ENCODE measurements at regions not wholly inside any gene's neighbourhood (a gene's known extent, or its start where the extent isn't known, plus 50 kb on each side); places are given as distances from the start of the nearest gene placed in this dataset.

DNA sequence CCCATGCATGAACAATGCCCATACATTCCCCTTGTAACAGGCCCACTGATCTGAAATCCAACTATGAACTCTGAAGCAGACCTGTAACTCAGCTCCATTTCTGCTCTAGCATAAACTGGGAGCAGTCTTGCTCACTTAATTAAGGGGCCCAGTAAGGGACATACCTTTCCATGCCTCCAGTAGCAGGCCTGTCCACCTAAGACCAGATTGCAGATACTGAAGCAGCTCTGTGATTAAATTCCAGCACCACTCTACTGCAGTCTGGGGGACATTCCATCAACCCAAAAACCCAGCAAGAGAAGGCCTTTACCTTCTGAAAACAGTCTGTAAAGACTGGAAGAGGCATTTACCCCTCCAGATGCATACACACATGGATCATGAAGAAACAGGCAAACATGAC, 162.0 kb upstream of the NEIL3 start:
- Histone ChIP-seq H3K9ac (replicated peaks; ENCODE audit: extremely low read depth, insufficient read depth, low read length) (no peak overlapping the region), H2AFZ (ENCODE audit: low read depth, low read length) (no peak overlapping the region), H3K9me1 (replicated peaks; ENCODE audit: control insufficient read depth, extremely low read depth, insufficient read depth, low read length) (no peaks in the 10 kb centered on the region), H3K79me2 (ENCODE audit: control insufficient read depth, insufficient read depth, low read length) (no peaks in the 10 kb centered on the region), H3K27ac (ENCODE audit: insufficient read depth, low read depth, low read length) (no peak overlapping the region), H4K20me1 (replicated peaks; ENCODE audit: control insufficient read depth, extremely low read depth, insufficient read depth, low read length) (no peaks in the 10 kb centered on the region), H3K27me3 (ENCODE audit: control insufficient read depth in 2 of 2, insufficient read depth in 2 of 2, low read length in 2 of 2) (no peaks in the 10 kb centered on the region), H3K9me3 (replicated peaks; ENCODE audit: control insufficient read depth, insufficient read depth, low read length) (no peaks in the 10 kb centered on the region), H3K4me2 (ENCODE audit: insufficient read depth, low read length) (no peak overlapping the region), H3K4me3 (replicated peaks in 1 of 3; ENCODE audit: insufficient read depth in 1 of 3, low read depth in 1 of 3, low read length in 3 of 3) (no peak overlapping the region), H3K36me3 (ENCODE audit: control insufficient read depth in 2 of 2, extremely low read depth in 1 of 2, insufficient read depth in 2 of 2, low read length in 2 of 2) (no peaks in the 10 kb centered on the region), H3K4me1 (ENCODE audit: control insufficient read depth, extremely low read depth, insufficient read depth, low read length) (no peaks in the 10 kb centered on the region)
- FAIRE-seq = no peak
- DNase-seq (ENCODE audit: low read depth, low spot score) = no peak
- ChIA-PET CTCF (no interaction called here), POLR2A (no interaction called here)
- intact Hi-C loops (cut with micrococcal nuclease) (no loop called here), dilution Hi-C loops (cut with MboI; ENCODE audit: extremely low pct_ligation_motif_present, low sequenced_read_pairs) (no loop called here)
- no peak for TF ChIP-seq GATA2 (IDR thresholded peaks at IDR 0.05; ENCODE audit: insufficient read depth, insufficient read length, low read depth, low read length)
- TF ChIP-seq MYC (IDR thresholded peaks at IDR 0.05; ENCODE audit: low read depth, low read length) = no peak
- no peak for TF ChIP-seq JUN (IDR thresholded peaks at IDR 0.05; ENCODE audit: borderline replicate concordance, insufficient read depth, insufficient read length, low read depth)
- TF ChIP-seq MAX (IDR thresholded peaks at IDR 0.05; ENCODE audit: insufficient read depth, insufficient read length) = no peak
- BruUV-seq (replicated peaks) = no TSS peak

- Histone ChIP-seq H3K9ac (replicated peaks; ENCODE audit: extremely low read depth, insufficient read depth, low read length) (no peak overlapping the region), H3K9me1 (replicated peaks; ENCODE audit: control insufficient read depth, extremely low read depth, insufficient read depth, low read length) (no peaks in the 10 kb centered on the region), H3K4me2 (ENCODE audit: insufficient read depth, low read length) (no peak overlapping the region), H2AFZ (ENCODE audit: low read depth, low read length) (no peak overlapping the region), H3K4me3 (replicated peaks in 1 of 3; ENCODE audit: insufficient read depth in 1 of 3, low read depth in 1 of 3, low read length in 3 of 3) (no peak overlapping the region), H3K36me3 (ENCODE audit: control insufficient read depth in 2 of 2, extremely low read depth in 1 of 2, insufficient read depth in 2 of 2, low read length in 2 of 2) (no peaks in the 10 kb centered on the region), H3K27me3 (ENCODE audit: control insufficient read depth in 2 of 2, insufficient read depth in 2 of 2, low read length in 2 of 2) (peaks cover 0 to 4% of the 10 kb centered on the region in 2 experiments), H3K27ac (ENCODE audit: insufficient read depth, low read depth, low read length) (no peak overlapping the region), H3K4me1 (ENCODE audit: control insufficient read depth, extremely low read depth, insufficient read depth, low read length) (no peaks in the 10 kb centered on the region), H3K79me2 (ENCODE audit: control insufficient read depth, insufficient read depth, low read length) (no peaks in the 10 kb centered on the region), H4K20me1 (replicated peaks; ENCODE audit: control insufficient read depth, extremely low read depth, insufficient read depth, low read length) (no peaks in the 10 kb centered on the region), H3K9me3 (replicated peaks; ENCODE audit: control insufficient read depth, insufficient read depth, low read length) (no peaks in the 10 kb centered on the region)
- DNase-seq (ENCODE audit: low read depth, low spot score) (no peak), FAIRE-seq (no peak)
- dilution Hi-C loops (cut with MboI; ENCODE audit: extremely low pct_ligation_motif_present, low sequenced_read_pairs) = no loop called here
- no TSS peak for BruUV-seq (replicated peaks)
- POLR2A ChIA-PET = no interaction called here
- CTCF ChIA-PET = no interaction called here
- intact Hi-C loops (cut with micrococcal nuclease) = no loop called here
- no peak for TF ChIP-seq FOS (IDR thresholded peaks at IDR 0.05; ENCODE audit: borderline replicate concordance, insufficient read depth, low read length)
- no peak for TF ChIP-seq JUN (IDR thresholded peaks at IDR 0.05; ENCODE audit: borderline replicate concordance, insufficient read depth, insufficient read length, low read depth)
- no peak for TF ChIP-seq GATA2 (IDR thresholded peaks at IDR 0.05; ENCODE audit: insufficient read depth, insufficient read length, low read depth, low read length)
- TF ChIP-seq CTCF (IDR thresholded peaks at IDR 0.05; ENCODE audit: extremely low read depth in 1 of 2, insufficient read depth in 1 of 2, low read depth in 1 of 2, low read length in 2 of 2) = no peak
- TF ChIP-seq POLR2A (IDR thresholded peaks at IDR 0.05; ENCODE audit: low read depth, low read length) = no peak
- TF ChIP-seq MAX (IDR thresholded peaks at IDR 0.05; ENCODE audit: insufficient read depth, insufficient read length) = no peak
- no peak for TF ChIP-seq POLR2AphosphoS5 (IDR thresholded peaks at IDR 0.05; ENCODE audit: insufficient read depth, low read depth, low read length)
- no peak for TF ChIP-seq MYC (IDR thresholded peaks at IDR 0.05; ENCODE audit: low read depth, low read length)
- no peak for TF ChIP-seq EZH2 (IDR thresholded peaks at IDR 0.05; ENCODE audit: borderline replicate concordance, low read depth, low read length, severe bottlenecking)
These were observed 154.2 kb upstream of the NEIL3 start for GRCh38 chr4:177155454-177155853.
